ENCODE measurements at regions not wholly inside any gene's neighbourhood (a gene's known extent, or its start where the extent isn't known, plus 50 kb on each side); places are given as distances from the start of the nearest gene placed in this dataset.

- Mint-ChIP-seq H3K36me3 (ENCODE audit: insufficient read depth in 1 of 3, low read depth in 3 of 3) (no peaks in the 10 kb centered on the region), H3K4me3 (no peak overlapping the region), H3K9me3 (no peaks in the 10 kb centered on the region), H3K27ac (no peak overlapping the region), H3K4me1 (peaks cover 24 to 27% of the 10 kb centered on the region in 2 experiments), H3K27me3 (ENCODE audit: low read depth) (no peaks in the 10 kb centered on the region)
- H3K23me2 ChIP-seq (ENCODE audit: insufficient read length, low read depth, low read length, poor library complexity, severe bottlenecking) = no peaks in the 10 kb centered on the region
- H3K27me3 ChIP-seq (ENCODE audit: insufficient read depth, low read length) = no peaks in the 10 kb centered on the region; the same call in 1 of the 2 replicates
- TF ChIP-seq CTCF (conservative IDR thresholded peaks at IDR 0.05) = no peak
- H4K20me1 ChIP-seq (ENCODE audit: control insufficient read depth, insufficient read depth, insufficient read length) = no peaks in the 10 kb centered on the region
- no peak overlapping the region for H2BK15ac ChIP-seq (ENCODE audit: low read depth, low read length)
- H3K9me3 ChIP-seq (ENCODE audit: control insufficient read depth, low read depth, low read length) = no peaks in the 10 kb centered on the region
- no CpG with 5 or more reads among the region's 2 CpGs for WGBS (ENCODE audit: extremely low coverage, insufficient read length, low lambda C conversion rate)
- no peak overlapping the region for H3K56ac ChIP-seq (ENCODE audit: insufficient read length, low read depth, low read length)
- DNase-seq = no peak
- H4K5ac ChIP-seq (ENCODE audit: insufficient read length, low read depth, low read length) = no peak overlapping the region
- H2BK20ac ChIP-seq (ENCODE audit: low read depth, low read length, poor library complexity, severe bottlenecking) = no peak overlapping the region
- no peak overlapping the region for H4K91ac ChIP-seq (ENCODE audit: insufficient read length, low read depth, low read length)
- H2BK5ac ChIP-seq (ENCODE audit: insufficient read length, low read length) = no peak overlapping the region
- peaks cover 7% of the 10 kb centered on the region; the same call in 1 of the 2 replicates for H3K4me1 ChIP-seq (ENCODE audit: insufficient read depth, low read length)
- no peak overlapping the region for H3K4ac ChIP-seq (ENCODE audit: low read depth, low read length)
- H3K79me2 ChIP-seq (ENCODE audit: insufficient read depth, low read length) = no peaks in the 10 kb centered on the region
- no peak overlapping the region for H3K23ac ChIP-seq (ENCODE audit: insufficient read length, low read depth, low read length)
- H4K8ac ChIP-seq (replicated peaks; ENCODE audit: insufficient read length, low read depth, low read length) = no peak overlapping the region
- H3K79me1 ChIP-seq (ENCODE audit: insufficient read depth, low read depth, low read length, poor library complexity, severe bottlenecking) = no peaks in the 10 kb centered on the region
- no peak overlapping the region for H3K14ac ChIP-seq (ENCODE audit: insufficient read depth, low read length)
- no peak overlapping the region for H2BK12ac ChIP-seq (ENCODE audit: insufficient read length, low read depth, low read length)
- H2BK120ac ChIP-seq (ENCODE audit: low read depth, low read length, poor library complexity, severe bottlenecking) = no peak overlapping the region
- no peak overlapping the region for H3T11ph ChIP-seq (ENCODE audit: low read length)
- no peak overlapping the region for H2AK5ac ChIP-seq (ENCODE audit: insufficient read length, low read length)
- H3K27ac ChIP-seq (ENCODE audit: insufficient read length, low read depth, low read length) = no peak overlapping the region
- H3K9ac ChIP-seq (ENCODE audit: extremely low read depth, insufficient read length, low read length) = no peak overlapping the region
- no peak overlapping the region for H3K18ac ChIP-seq (ENCODE audit: insufficient read length, low read depth, low read length)
- H3K4me2 ChIP-seq (ENCODE audit: insufficient read depth, insufficient read length, low read length) = no peak overlapping the region
- H2AFZ ChIP-seq (ENCODE audit: low read length) = no peak overlapping the region
Measured at GRCh38 chr6:121522265-121522664, 86.8 kb downstream of the GJA1 start.

Measured in H9 (cell line).